Right renal pelvis (tissue), 4 donors: ENCODE measurements at regions not wholly inside any gene's neighbourhood (a gene's known extent, or its start where the extent isn't known, plus 50 kb on each side); places are given as distances from the start of the nearest gene placed in this dataset.

ENCODE experiments used
- DNase-seq, 4 donors: peaks; one replicate each; pipeline ENCODE4 v3.0.0-alpha.2; 2013; ENCODE audit warnings: low read depth in 4 of 4, low spot score in 3 of 4, missing footprints in 1 of 4

GRCh38 chr1:29700491-29700890 lies 464.2 kb downstream of the PTPRU start:
- DNase-seq = no peak

GRCh38 chr1:29698626-29699025 lies 462.3 kb downstream of the PTPRU start:
- DNase-seq = no peak

GRCh38 chr1:29698033-29698432 lies 461.7 kb downstream of the PTPRU start:
- DNase-seq = no peak

- DNase-seq = no peak
Measured at GRCh38 chr1:29697391-29697780, 461.1 kb downstream of the PTPRU start.

- no peak for DNase-seq
Measured at GRCh38 chr1:29696656-29697390, 460.5 kb downstream of the PTPRU start.

GRCh38 chr1:29695803-29696202 lies 459.5 kb downstream of the PTPRU start:
- no peak for DNase-seq

GRCh38 chr1:29695036-29695435 lies 458.7 kb downstream of the PTPRU start:
- DNase-seq = no peak

GRCh38 chr1:29691499-29691898 lies 455.2 kb downstream of the PTPRU start:
- no peak for DNase-seq

- no peak for DNase-seq
Measured at GRCh38 chr1:29690156-29690555, 453.8 kb downstream of the PTPRU start.

- DNase-seq = no peak
Measured at GRCh38 chr1:29689372-29690030, 453.2 kb downstream of the PTPRU start.

- DNase-seq = no peak
Measured at GRCh38 chr1:29688471-29689365, 452.4 kb downstream of the PTPRU start.

GRCh38 chr1:29687601-29688244 lies 451.4 kb downstream of the PTPRU start:
- DNase-seq = no peak

- no peak for DNase-seq
Measured at GRCh38 chr1:29687166-29687565, 450.8 kb downstream of the PTPRU start.

GRCh38 chr1:29686012-29686930 lies 449.9 kb downstream of the PTPRU start:
- DNase-seq = no peak

- DNase-seq = no peak
Measured at GRCh38 chr1:29685387-29685786, 449.1 kb downstream of the PTPRU start.

GRCh38 chr1:29684141-29684540 lies 447.8 kb downstream of the PTPRU start:
- no peak for DNase-seq

GRCh38 chr1:29683472-29683871 lies 447.1 kb downstream of the PTPRU start:
- DNase-seq = no peak

GRCh38 chr1:29682919-29683295 lies 446.6 kb downstream of the PTPRU start:
- DNase-seq = no peak

- no peak for DNase-seq
Measured at GRCh38 chr1:29682171-29682918, 446.0 kb downstream of the PTPRU start.
